Body of pancreas (tissue), 4 donors: ENCODE measurements at regions not wholly inside any gene's neighbourhood (a gene's known extent, or its start where the extent isn't known, plus 50 kb on each side); places are given as distances from the start of the nearest gene placed in this dataset.

ENCODE experiments used
- CTCF ChIP-seq, 7 experiments: fragments of 450-650 bp in 4 of 7; fragments of 200-600 bp in 3 of 7; sonication (generic) in 3 of 7; IDR thresholded peaks; one replicate each; pipeline ENCODE4 v1.5.1; 2016 to 2019; ENCODE audit warnings: antibody characterized with exemption in 7 of 7
- POLR2A ChIP-seq, 3 donors: fragments of 450-650 bp; IDR thresholded peaks; one replicate each; pipeline ENCODE4 v1.6.1; 2016; ENCODE audit warnings: antibody characterized with exemption in 3 of 3, mild to moderate bottlenecking in 2 of 3

- TF ChIP-seq CTCF (IDR thresholded peaks at IDR 0.05) (peak; percentile 16 to 74 (median 49)), POLR2A (IDR thresholded peaks at IDR 0.05) (no peak)
Measured at GRCh38 chr12:125683748-125684381, 618.6 kb downstream of the AACS start.
